Liver (tissue), 3 donors: ENCODE measurements at regions not wholly inside any gene's neighbourhood (a gene's known extent, or its start where the extent isn't known, plus 50 kb on each side); places are given as distances from the start of the nearest gene placed in this dataset.

Experiments used
- ATF3 ChIP-seq: IDR thresholded peaks from 2 replicates; pipeline ENCODE4 v1.6.1; 2016; ENCODE audit warnings: antibody characterized with exemption
- CTCF ChIP-seq: fragments of 150-350 bp; IDR thresholded peaks from 2 replicates; pipeline ENCODE4 v1.5.1; 2017; ENCODE audit warnings: improper control_type of control experiment, low read depth, low read length; ENCODE audit not compliant: missing input control
- EGR1 ChIP-seq, 2 donors: IDR thresholded peaks; 2 replicates each; pipeline ENCODE4 v1.6.1; 2016 to 2018; ENCODE audit warnings: antibody characterized with exemption in 2 of 2, low read depth in 2 of 2
- FOXA1 ChIP-seq: IDR thresholded peaks from 2 replicates; pipeline ENCODE4 v1.6.1; 2016; ENCODE audit warnings: antibody characterized with exemption
- GABPA ChIP-seq, 2 donors: IDR thresholded peaks in 1 of 2; conservative IDR thresholded peaks in 1 of 2; 2 replicates each; pipeline ENCODE4 v1.6.1; 2016; ENCODE audit warnings: antibody characterized with exemption in 2 of 2, mild to moderate bottlenecking in 1 of 2, moderate library complexity in 1 of 2
- HNF4G ChIP-seq: IDR thresholded peaks from 2 replicates; pipeline ENCODE4 v1.6.1; 2016; ENCODE audit warnings: antibody characterized with exemption
- JUND ChIP-seq, 2 donors: IDR thresholded peaks; 2 replicates each; pipeline ENCODE4 v1.6.1; 2016; ENCODE audit warnings: antibody characterized with exemption in 2 of 2
- MAX ChIP-seq: IDR thresholded peaks from 2 replicates; pipeline ENCODE4 v1.6.1; 2016; ENCODE audit warnings: antibody characterized with exemption
- RAD21 ChIP-seq, 2 donors: IDR thresholded peaks; 2 replicates each; pipeline ENCODE4 v1.6.1; 2016; ENCODE audit warnings: antibody characterized with exemption in 2 of 2, mild to moderate bottlenecking in 2 of 2
- REST ChIP-seq: IDR thresholded peaks from 2 replicates; pipeline ENCODE4 v1.6.1; 2016; ENCODE audit warnings: antibody characterized with exemption, mild to moderate bottlenecking
- RXRA ChIP-seq, 2 donors: IDR thresholded peaks; 2 replicates each; pipeline ENCODE4 v1.6.1; 2017 to 2018; ENCODE audit warnings: antibody characterized with exemption in 2 of 2, mild to moderate bottlenecking in 1 of 2
- SP1 ChIP-seq: IDR thresholded peaks from 2 replicates; pipeline ENCODE4 v1.6.1; 2018; ENCODE audit warnings: antibody characterized with exemption, mild to moderate bottlenecking
- TAF1 ChIP-seq: conservative IDR thresholded peaks from 2 replicates; pipeline ENCODE4 v1.6.1; 2016; ENCODE audit warnings: antibody characterized with exemption, mild to moderate bottlenecking
- YY1 ChIP-seq: IDR thresholded peaks from 2 replicates; pipeline ENCODE4 v1.6.1; 2016; ENCODE audit warnings: antibody characterized with exemption, mild to moderate bottlenecking
- donor health status: healthy.
- donor health status: healthy.

GRCh38 chr9:135373151-135373685, 106.4 kb upstream of the PPP1R26 start:
- TF ChIP-seq CTCF (no peak), TAF1 (no peak), JUND (IDR thresholded peaks at IDR 0.05) (no peak), RAD21 (IDR thresholded peaks at IDR 0.05) (no peak), GABPA (IDR thresholded peaks at IDR 0.05 in 1 of 2, conservative IDR thresholded peaks at IDR 0.05 in 1 of 2) (no peak), REST (no peak), HNF4G (no peak), YY1 (no peak), MAX (no peak), SP1 (no peak), FOXA1 (no peak), ATF3 (no peak), RXRA (IDR thresholded peaks at IDR 0.05) (no peak), EGR1 (IDR thresholded peaks at IDR 0.05; ENCODE audit: low read depth in 2 of 2) (no peak)
